K562 (cell line): ENCODE measurements at regions not wholly inside any gene's neighbourhood (a gene's known extent, or its start where the extent isn't known, plus 50 kb on each side); places are given as distances from the start of the nearest gene placed in this dataset.

Experiments used
- EHMT2 ChIP-seq: fragments of 450-650 bp; IDR thresholded peaks from 2 replicates; pipeline ENCODE4 v1.6.1; 2018; ENCODE audit warnings: antibody characterized with exemption
- ZC3H4 ChIP-seq: sonication (generic); formaldehyde crosslinking; IDR thresholded peaks from 2 replicates; pipeline ENCODE4 v1.9.0; 2021; ENCODE audit warnings: missing genetic modification reagents, borderline replicate concordance
- TF ChIP-seq, protein P1 (sequence below): fragments of 200-400 bp; formaldehyde crosslinking; IDR thresholded peaks from 2 replicates; pipeline ENCODE4 v1.6.1; 2017; ENCODE audit warnings: mild to moderate bottlenecking, low read depth, low read length, moderate library complexity
- TF ChIP-seq, protein P2 (sequence below): fragments of 450-650 bp; IDR thresholded peaks from one replicate; pipeline ENCODE4 v1.6.1; 2018; ENCODE audit warnings: mild to moderate bottlenecking, moderate library complexity; ENCODE audit not compliant: partially characterized antibody
- TF ChIP-seq, protein P3 (sequence below): fragments of 450-650 bp; formaldehyde crosslinking; IDR thresholded peaks from 2 replicates; pipeline ENCODE4 v1.4.0; 2022; ENCODE audit warnings: missing genetic modification characterization
- TF ChIP-seq, protein P4 (sequence below): fragments of 450-650 bp; formaldehyde crosslinking; conservative IDR thresholded peaks from 2 replicates; pipeline ENCODE4 v1.4.0; 2022; ENCODE audit warnings: mild to moderate bottlenecking, missing genetic modification characterization
- TF ChIP-seq, protein P5 (sequence below): fragments of 250-450 bp; sonication (Bioruptor Pico); IDR thresholded peaks from 2 replicates; pipeline ENCODE4 v1.5.0; 2020; ENCODE audit warnings: mild to moderate bottlenecking, borderline replicate concordance

DNA sequence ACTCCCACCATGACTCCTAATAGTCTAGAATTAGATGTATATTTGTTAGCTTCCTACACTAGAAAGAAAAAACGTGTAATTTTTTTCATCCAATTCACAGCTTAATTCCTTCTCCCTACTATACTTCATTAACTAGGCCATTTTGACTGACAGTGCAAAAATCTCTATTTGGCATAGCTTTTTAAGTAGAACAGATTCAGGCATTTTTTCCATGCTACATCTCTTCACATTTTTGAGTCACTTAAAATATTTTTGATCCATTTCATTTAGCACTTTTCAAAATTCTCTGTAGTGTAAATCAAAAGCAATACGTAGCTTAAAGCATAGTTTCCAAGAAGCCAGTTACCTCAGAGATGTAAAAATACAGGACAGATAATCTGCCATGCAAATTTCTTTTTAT lies 391.1 kb upstream of the NPVF start (continued):
- TF ChIP-seq, protein P1, sequence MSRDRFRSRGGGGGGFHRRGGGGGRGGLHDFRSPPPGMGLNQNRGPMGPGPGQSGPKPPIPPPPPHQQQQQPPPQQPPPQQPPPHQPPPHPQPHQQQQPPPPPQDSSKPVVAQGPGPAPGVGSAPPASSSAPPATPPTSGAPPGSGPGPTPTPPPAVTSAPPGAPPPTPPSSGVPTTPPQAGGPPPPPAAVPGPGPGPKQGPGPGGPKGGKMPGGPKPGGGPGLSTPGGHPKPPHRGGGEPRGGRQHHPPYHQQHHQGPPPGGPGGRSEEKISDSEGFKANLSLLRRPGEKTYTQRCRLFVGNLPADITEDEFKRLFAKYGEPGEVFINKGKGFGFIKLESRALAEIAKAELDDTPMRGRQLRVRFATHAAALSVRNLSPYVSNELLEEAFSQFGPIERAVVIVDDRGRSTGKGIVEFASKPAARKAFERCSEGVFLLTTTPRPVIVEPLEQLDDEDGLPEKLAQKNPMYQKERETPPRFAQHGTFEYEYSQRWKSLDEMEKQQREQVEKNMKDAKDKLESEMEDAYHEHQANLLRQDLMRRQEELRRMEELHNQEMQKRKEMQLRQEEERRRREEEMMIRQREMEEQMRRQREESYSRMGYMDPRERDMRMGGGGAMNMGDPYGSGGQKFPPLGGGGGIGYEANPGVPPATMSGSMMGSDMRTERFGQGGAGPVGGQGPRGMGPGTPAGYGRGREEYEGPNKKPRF, result no peak
- TF ChIP-seq, protein P2, sequence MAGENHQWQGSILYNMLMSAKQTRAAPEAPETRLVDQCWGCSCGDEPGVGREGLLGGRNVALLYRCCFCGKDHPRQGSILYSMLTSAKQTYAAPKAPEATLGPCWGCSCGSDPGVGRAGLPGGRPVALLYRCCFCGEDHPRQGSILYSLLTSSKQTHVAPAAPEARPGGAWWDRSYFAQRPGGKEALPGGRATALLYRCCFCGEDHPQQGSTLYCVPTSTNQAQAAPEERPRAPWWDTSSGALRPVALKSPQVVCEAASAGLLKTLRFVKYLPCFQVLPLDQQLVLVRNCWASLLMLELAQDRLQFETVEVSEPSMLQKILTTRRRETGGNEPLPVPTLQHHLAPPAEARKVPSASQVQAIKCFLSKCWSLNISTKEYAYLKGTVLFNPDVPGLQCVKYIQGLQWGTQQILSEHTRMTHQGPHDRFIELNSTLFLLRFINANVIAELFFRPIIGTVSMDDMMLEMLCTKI, result no peak
- TF ChIP-seq EHMT2 (no peak), ZC3H4 (CRISPR knock-in tag) (no peak)
- TF ChIP-seq, protein P3, sequence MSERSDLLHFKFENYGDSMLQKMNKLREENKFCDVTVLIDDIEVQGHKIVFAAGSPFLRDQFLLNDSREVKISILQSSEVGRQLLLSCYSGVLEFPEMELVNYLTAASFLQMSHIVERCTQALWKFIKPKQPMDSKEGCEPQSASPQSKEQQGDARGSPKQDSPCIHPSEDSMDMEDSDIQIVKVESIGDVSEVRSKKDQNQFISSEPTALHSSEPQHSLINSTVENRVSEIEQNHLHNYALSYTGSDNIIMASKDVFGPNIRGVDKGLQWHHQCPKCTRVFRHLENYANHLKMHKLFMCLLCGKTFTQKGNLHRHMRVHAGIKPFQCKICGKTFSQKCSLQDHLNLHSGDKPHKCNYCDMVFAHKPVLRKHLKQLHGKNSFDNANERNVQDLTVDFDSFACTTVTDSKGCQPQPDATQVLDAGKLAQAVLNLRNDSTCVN (CRISPR knock-in tag), result no peak
- TF ChIP-seq, protein P4, sequence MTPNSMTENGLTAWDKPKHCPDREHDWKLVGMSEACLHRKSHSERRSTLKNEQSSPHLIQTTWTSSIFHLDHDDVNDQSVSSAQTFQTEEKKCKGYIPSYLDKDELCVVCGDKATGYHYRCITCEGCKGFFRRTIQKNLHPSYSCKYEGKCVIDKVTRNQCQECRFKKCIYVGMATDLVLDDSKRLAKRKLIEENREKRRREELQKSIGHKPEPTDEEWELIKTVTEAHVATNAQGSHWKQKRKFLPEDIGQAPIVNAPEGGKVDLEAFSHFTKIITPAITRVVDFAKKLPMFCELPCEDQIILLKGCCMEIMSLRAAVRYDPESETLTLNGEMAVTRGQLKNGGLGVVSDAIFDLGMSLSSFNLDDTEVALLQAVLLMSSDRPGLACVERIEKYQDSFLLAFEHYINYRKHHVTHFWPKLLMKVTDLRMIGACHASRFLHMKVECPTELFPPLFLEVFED (CRISPR knock-in tag), result no peak
- TF ChIP-seq, protein P5, sequence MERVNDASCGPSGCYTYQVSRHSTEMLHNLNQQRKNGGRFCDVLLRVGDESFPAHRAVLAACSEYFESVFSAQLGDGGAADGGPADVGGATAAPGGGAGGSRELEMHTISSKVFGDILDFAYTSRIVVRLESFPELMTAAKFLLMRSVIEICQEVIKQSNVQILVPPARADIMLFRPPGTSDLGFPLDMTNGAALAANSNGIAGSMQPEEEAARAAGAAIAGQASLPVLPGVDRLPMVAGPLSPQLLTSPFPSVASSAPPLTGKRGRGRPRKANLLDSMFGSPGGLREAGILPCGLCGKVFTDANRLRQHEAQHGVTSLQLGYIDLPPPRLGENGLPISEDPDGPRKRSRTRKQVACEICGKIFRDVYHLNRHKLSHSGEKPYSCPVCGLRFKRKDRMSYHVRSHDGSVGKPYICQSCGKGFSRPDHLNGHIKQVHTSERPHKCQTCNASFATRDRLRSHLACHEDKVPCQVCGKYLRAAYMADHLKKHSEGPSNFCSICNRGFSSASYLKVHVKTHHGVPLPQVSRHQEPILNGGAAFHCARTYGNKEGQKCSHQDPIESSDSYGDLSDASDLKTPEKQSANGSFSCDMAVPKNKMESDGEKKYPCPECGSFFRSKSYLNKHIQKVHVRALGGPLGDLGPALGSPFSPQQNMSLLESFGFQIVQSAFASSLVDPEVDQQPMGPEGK (CRISPR knock-in tag), result no peak
